OCI-LY7 (cell line): ENCODE measurements at regions not wholly inside any gene's neighbourhood (a gene's known extent, or its start where the extent isn't known, plus 50 kb on each side); places are given as distances from the start of the nearest gene placed in this dataset.

Source experiments
- CTCF ChIP-seq: fragments of 200-600 bp; sonication (generic); conservative IDR thresholded peaks from 2 replicates; pipeline ENCODE4 v1.5.1; 2014; ENCODE audit warnings: mild to moderate bottlenecking, antibody characterized with exemption, low read length, moderate library complexity, mixed read lengths
- EZH2phosphoT487 ChIP-seq: fragments of 200-600 bp; sonication (generic); IDR thresholded peaks from 2 replicates; pipeline ENCODE4 v1.6.1; 2018; ENCODE audit warnings: low read depth, borderline replicate concordance, mild to moderate bottlenecking, mixed run types, antibody characterized with exemption, low read length, moderate library complexity, mixed read lengths

- TF ChIP-seq CTCF (no peak), EZH2phosphoT487 (no peak)
Measured at GRCh38 chr7:91496251-91496820, 232.1 kb downstream of the FZD1 start.
